ENCODE measurements at regions not wholly inside any gene's neighbourhood (a gene's known extent, or its start where the extent isn't known, plus 50 kb on each side); places are given as distances from the start of the nearest gene placed in this dataset.
"Not testable (repeated sequence)": the region's sequence is repeated elsewhere in the genome, so short reads cannot be mapped to it uniquely, and the experiment has no call there.

GRCh38 chr21:25441835-25442234, 165.4 kb downstream of the MRPL39 start:
- no peak for TF ChIP-seq CTCF (IDR thresholded peaks at IDR 0.05)
- intact Hi-C loops (cut with DNase I) = no loop called here

GRCh38 chr21:25437465-25437864, 169.8 kb downstream of the MRPL39 start:
- H3K4me3 ChIP-seq; ATAC-seq; DNase-seq; H3K27me3 ChIP-seq (ENCODE audit: low read depth); intact Hi-C loops (cut with DNase I); H3K9me3 ChIP-seq; H3K27ac ChIP-seq; H3K36me3 ChIP-seq; H3K4me1 ChIP-seq: not testable (repeated sequence)

More at GRCh38 chr21:25441835-25442234, 165.4 kb downstream of the MRPL39 start:
- Histone ChIP-seq H3K36me3 (no peaks in the 10 kb centered on the region), H3K4me1 (no peaks in the 10 kb centered on the region), H3K9me3 (no peaks in the 10 kb centered on the region), H3K27ac (no peak overlapping the region), H3K4me3 (no peak overlapping the region), H3K27me3 (ENCODE audit: low read depth) (no peaks in the 10 kb centered on the region)
- no peak for DNase-seq
- no peak for ATAC-seq

GRCh38 chr21:25428537-25428936, 178.7 kb downstream of the MRPL39 start:
- no peak overlapping the region for H3K27ac ChIP-seq
- no peak for TF ChIP-seq CTCF (IDR thresholded peaks at IDR 0.05)
- DNase-seq (no peak), ATAC-seq (no peak)
- intact Hi-C loops (cut with DNase I) = no loop called here
- H3K27me3 ChIP-seq (ENCODE audit: low read depth) = no peaks in the 10 kb centered on the region
- no peaks in the 10 kb centered on the region for H3K9me3 ChIP-seq
- no peaks in the 10 kb centered on the region for H3K4me1 ChIP-seq
- H3K36me3 ChIP-seq = no peaks in the 10 kb centered on the region
- no peak overlapping the region for H3K4me3 ChIP-seq

GRCh38 chr21:25427828-25428227, 179.5 kb downstream of the MRPL39 start:
- no peak for TF ChIP-seq CTCF (IDR thresholded peaks at IDR 0.05)
- no peaks in the 10 kb centered on the region for H3K9me3 ChIP-seq
- intact Hi-C loops (cut with DNase I) = no loop called here
- DNase-seq = no peak
- no peak overlapping the region for H3K4me3 ChIP-seq
- no peak for ATAC-seq
- H3K27me3 ChIP-seq (ENCODE audit: low read depth) = no peaks in the 10 kb centered on the region
- H3K36me3 ChIP-seq = no peaks in the 10 kb centered on the region
- H3K4me1 ChIP-seq = no peaks in the 10 kb centered on the region
- H3K27ac ChIP-seq = no peak overlapping the region

GRCh38 chr21:25426580-25426979, 180.7 kb downstream of the MRPL39 start:
- intact Hi-C loops (cut with DNase I) = no loop called here
- H3K27me3 ChIP-seq (ENCODE audit: low read depth) = no peaks in the 10 kb centered on the region
- H3K27ac ChIP-seq = no peak overlapping the region
- H3K4me3 ChIP-seq = no peak overlapping the region
- H3K4me1 ChIP-seq = no peaks in the 10 kb centered on the region
- ATAC-seq (no peak), DNase-seq (no peak)
- TF ChIP-seq CTCF (IDR thresholded peaks at IDR 0.05) = no peak
- H3K9me3 ChIP-seq = no peaks in the 10 kb centered on the region
- no peaks in the 10 kb centered on the region for H3K36me3 ChIP-seq

- no peaks in the 10 kb centered on the region for H3K9me3 ChIP-seq
- H3K27me3 ChIP-seq (ENCODE audit: low read depth) = no peaks in the 10 kb centered on the region
- no peaks in the 10 kb centered on the region for H3K36me3 ChIP-seq
- H3K4me3 ChIP-seq = no peak overlapping the region
- H3K27ac ChIP-seq = no peak overlapping the region
- TF ChIP-seq CTCF (IDR thresholded peaks at IDR 0.05) = no peak
- DNase-seq (no peak), ATAC-seq (no peak)
- no peaks in the 10 kb centered on the region for H3K4me1 ChIP-seq
- intact Hi-C loops (cut with DNase I) = no loop called here
Measured at GRCh38 chr21:25425156-25425555, 182.1 kb downstream of the MRPL39 start.
